Upper lobe of left lung (tissue), 4 donors: ENCODE measurements at regions not wholly inside any gene's neighbourhood (a gene's known extent, or its start where the extent isn't known, plus 50 kb on each side); places are given as distances from the start of the nearest gene placed in this dataset.

Experiments
- EP300 ChIP-seq, 4 donors: sonication (generic); formaldehyde crosslinking; IDR thresholded peaks; one replicate each; pipeline ENCODE4 v1.5.1; 2017; ENCODE audit warnings: antibody characterized with exemption in 4 of 4, control low read depth in 2 of 4
- TF ChIP-seq, protein P1 (sequence below), 6 experiments: fragments of 450-650 bp in 4 of 6; fragments of 200-600 bp in 2 of 6; sonication (generic) in 2 of 6; IDR thresholded peaks; one replicate each; pipeline ENCODE4 v1.5.1; 2016 to 2019; ENCODE audit warnings: antibody characterized with exemption in 6 of 6

DNA sequence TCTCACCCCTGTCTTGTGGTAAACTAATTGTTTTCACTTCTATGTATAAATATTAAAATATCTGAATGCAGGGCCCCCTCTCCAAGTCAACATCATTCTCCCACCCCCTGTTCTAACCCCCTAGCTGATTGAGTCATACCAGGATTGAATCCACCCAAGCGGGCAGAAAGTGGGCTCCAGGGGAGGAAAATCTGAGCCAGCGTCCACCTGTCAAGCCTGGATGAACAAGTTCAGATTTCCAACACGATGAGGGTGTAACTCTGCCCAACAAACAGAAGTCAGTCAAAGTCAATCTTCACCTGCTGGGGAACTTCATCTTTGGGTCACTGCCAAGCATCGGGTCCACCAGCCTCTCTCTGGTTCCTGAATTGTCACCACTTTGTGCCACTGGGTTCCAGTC, 162.9 kb upstream of the CELF2 start:
- TF ChIP-seq, protein P1, sequence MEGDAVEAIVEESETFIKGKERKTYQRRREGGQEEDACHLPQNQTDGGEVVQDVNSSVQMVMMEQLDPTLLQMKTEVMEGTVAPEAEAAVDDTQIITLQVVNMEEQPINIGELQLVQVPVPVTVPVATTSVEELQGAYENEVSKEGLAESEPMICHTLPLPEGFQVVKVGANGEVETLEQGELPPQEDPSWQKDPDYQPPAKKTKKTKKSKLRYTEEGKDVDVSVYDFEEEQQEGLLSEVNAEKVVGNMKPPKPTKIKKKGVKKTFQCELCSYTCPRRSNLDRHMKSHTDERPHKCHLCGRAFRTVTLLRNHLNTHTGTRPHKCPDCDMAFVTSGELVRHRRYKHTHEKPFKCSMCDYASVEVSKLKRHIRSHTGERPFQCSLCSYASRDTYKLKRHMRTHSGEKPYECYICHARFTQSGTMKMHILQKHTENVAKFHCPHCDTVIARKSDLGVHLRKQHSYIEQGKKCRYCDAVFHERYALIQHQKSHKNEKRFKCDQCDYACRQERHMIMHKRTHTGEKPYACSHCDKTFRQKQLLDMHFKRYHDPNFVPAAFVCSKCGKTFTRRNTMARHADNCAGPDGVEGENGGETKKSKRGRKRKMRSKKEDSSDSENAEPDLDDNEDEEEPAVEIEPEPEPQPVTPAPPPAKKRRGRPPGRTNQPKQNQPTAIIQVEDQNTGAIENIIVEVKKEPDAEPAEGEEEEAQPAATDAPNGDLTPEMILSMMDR (IDR thresholded peaks at IDR 0.05) = no peak
- TF ChIP-seq EP300 (IDR thresholded peaks at IDR 0.05) = no peak
